Caco-2 (cell line): ENCODE measurements at regions not wholly inside any gene's neighbourhood (a gene's known extent, or its start where the extent isn't known, plus 50 kb on each side); places are given as distances from the start of the nearest gene placed in this dataset.

ENCODE experiments used
- BruUV-seq: library from RNA; stranded (reverse); fragments of 400-500 nt; replicated peaks from 2 replicates; lab custom pipeline; 2021; lab: Mats Ljungman, UMichigan
- CTCF ChIA-PET: fragments of 300-600 bp; sonication (Branson Sonifier 250); formaldehyde crosslinking; loops from one replicate; lab custom pipeline; 2022; ENCODE audit warnings: antibody characterized with exemption; lab: Charles Lee
- POLR2A ChIA-PET: fragments of 300-600 bp; sonication (Branson Sonifier 250); formaldehyde crosslinking; loops from one replicate; lab custom pipeline; 2022; ENCODE audit warnings: antibody characterized with exemption; lab: Charles Lee
- DNase-seq, 2 experiments: peaks; one replicate each; pipeline versions ENCODE4 v3.0.0 to v3.0.0-alpha.2; 2020 to 2022
- H3K27me3 ChIP-seq: replicated peaks from 2 replicates; pipeline ENCODE4 v1.6.0; 2011; ENCODE audit warnings: low read length; ENCODE audit not compliant: control insufficient read depth, insufficient read depth
- H3K36me3 ChIP-seq: 2 replicates; pipeline ENCODE4 v1.5.1; 2011; ENCODE audit warnings: low read length; ENCODE audit not compliant: control insufficient read depth, insufficient read depth
- H3K4me1 ChIP-seq: fragments of 250-450 bp; sonication (Bioruptor Pico); 2 replicates; pipeline ENCODE4 v1.5.1; 2020; ENCODE audit warnings: mild to moderate bottlenecking
- H3K4me3 ChIP-seq: 2 replicates; pipeline ENCODE4 v1.5.1; 2011; ENCODE audit warnings: low read depth, mild to moderate bottlenecking, control low read depth, low read length
- H3K9me3 ChIP-seq: fragments of 250-450 bp; sonication (Bioruptor Pico); 2 replicates; pipeline ENCODE4 v1.5.1; 2020; ENCODE audit warnings: mild to moderate bottlenecking, moderate library complexity
- H3K27ac Mint-ChIP-seq: one replicate; pipeline ENCODE4 v1.8.0; 2022; ENCODE audit warnings: mixed read lengths; ENCODE audit not compliant: unreplicated experiment
- H3K27me3 Mint-ChIP-seq: one replicate; pipeline ENCODE4 v1.8.0; 2022; ENCODE audit warnings: mixed read lengths; ENCODE audit not compliant: insufficient read depth, unreplicated experiment
- H3K36me3 Mint-ChIP-seq: one replicate; pipeline ENCODE4 v1.8.0; 2022; ENCODE audit warnings: mild to moderate bottlenecking, mixed read lengths; ENCODE audit not compliant: insufficient read depth, unreplicated experiment
- H3K4me1 Mint-ChIP-seq: one replicate; pipeline ENCODE4 v1.8.0; 2022; ENCODE audit warnings: low read depth, mixed read lengths; ENCODE audit not compliant: unreplicated experiment
- H3K4me3 Mint-ChIP-seq: one replicate; pipeline ENCODE4 v1.8.0; 2022; ENCODE audit warnings: mild to moderate bottlenecking, moderate library complexity, mixed read lengths; ENCODE audit not compliant: unreplicated experiment
- H3K9me3 Mint-ChIP-seq: one replicate; pipeline ENCODE4 v1.8.0; 2022; ENCODE audit warnings: mixed read lengths; ENCODE audit not compliant: unreplicated experiment
- intact Hi-C: fragments of 100-400 bp; cut with micrococcal nuclease; formaldehyde crosslinking; loops from one replicate; pipeline ENCODE4 v1.10.0; 2022; ENCODE audit not compliant: unreplicated experiment
- TF ChIP-seq, protein P1 (sequence below), 2 experiments: fragments of 200-600 bp in 1 of 2; IDR thresholded peaks; 1 replicate in 1 of 2; 2 replicates in 1 of 2; pipeline versions ENCODE4 v1.5.1 to v1.8.0; 2011 to 2022; ENCODE audit warnings: antibody characterized with exemption in 1 of 2, control low read depth in 1 of 2, inconsistent platforms in 1 of 2, low read depth in 1 of 2, low read length in 1 of 2, mild to moderate bottlenecking in 1 of 2, moderate library complexity in 1 of 2; ENCODE audit not compliant: insufficient read depth in 1 of 2, severe bottlenecking in 1 of 2, unreplicated experiment in 1 of 2

DNA sequence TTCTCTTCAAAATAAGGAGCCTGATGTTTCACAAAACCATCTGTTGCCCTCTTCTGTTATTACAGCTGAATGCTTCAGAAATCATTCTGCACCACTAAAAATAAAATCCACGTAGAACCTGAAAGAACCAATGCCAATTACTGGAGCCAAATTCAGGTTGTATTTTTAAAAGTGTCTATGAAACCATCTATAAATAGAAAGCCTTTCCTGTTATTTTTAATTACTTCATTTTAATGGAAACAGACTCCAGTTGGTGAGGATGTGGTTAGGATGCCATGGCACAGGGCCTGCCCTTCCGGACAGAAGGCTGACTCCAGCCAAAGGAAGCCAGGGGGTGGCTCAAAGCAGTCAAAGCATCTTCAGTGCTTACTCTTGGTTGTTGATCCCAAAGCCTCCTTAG lies 119.8 kb downstream of the TENT4A start:
- H3K9me3 ChIP-seq: no peaks in the 10 kb centered on the region
- Mint-ChIP-seq H3K4me1 (no peaks in the 10 kb centered on the region), H3K27me3 (peaks cover 6% of the 10 kb centered on the region), H3K9me3 (peaks cover 10% of the 10 kb centered on the region), H3K27ac (no peak overlapping the region), H3K4me3 (no peak overlapping the region), H3K36me3 (no peaks in the 10 kb centered on the region)
- H3K27me3 ChIP-seq: no peaks in the 10 kb centered on the region
- H3K4me3 ChIP-seq: no peak overlapping the region
- TF ChIP-seq, protein P1, sequence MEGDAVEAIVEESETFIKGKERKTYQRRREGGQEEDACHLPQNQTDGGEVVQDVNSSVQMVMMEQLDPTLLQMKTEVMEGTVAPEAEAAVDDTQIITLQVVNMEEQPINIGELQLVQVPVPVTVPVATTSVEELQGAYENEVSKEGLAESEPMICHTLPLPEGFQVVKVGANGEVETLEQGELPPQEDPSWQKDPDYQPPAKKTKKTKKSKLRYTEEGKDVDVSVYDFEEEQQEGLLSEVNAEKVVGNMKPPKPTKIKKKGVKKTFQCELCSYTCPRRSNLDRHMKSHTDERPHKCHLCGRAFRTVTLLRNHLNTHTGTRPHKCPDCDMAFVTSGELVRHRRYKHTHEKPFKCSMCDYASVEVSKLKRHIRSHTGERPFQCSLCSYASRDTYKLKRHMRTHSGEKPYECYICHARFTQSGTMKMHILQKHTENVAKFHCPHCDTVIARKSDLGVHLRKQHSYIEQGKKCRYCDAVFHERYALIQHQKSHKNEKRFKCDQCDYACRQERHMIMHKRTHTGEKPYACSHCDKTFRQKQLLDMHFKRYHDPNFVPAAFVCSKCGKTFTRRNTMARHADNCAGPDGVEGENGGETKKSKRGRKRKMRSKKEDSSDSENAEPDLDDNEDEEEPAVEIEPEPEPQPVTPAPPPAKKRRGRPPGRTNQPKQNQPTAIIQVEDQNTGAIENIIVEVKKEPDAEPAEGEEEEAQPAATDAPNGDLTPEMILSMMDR (IDR thresholded peaks at IDR 0.05; ENCODE audit: insufficient read depth in 1 of 2, low read depth in 1 of 2, low read length in 1 of 2, severe bottlenecking in 1 of 2, unreplicated experiment in 1 of 2): no peak
- intact Hi-C loops: no loop called here
- no TSS peak for BruUV-seq
- no peaks in the 10 kb centered on the region for H3K36me3 ChIP-seq
- no peaks in the 10 kb centered on the region for H3K4me1 ChIP-seq
- ChIA-PET CTCF (no interaction called here), POLR2A (no interaction called here)
- no peak for DNase-seq

DNA sequence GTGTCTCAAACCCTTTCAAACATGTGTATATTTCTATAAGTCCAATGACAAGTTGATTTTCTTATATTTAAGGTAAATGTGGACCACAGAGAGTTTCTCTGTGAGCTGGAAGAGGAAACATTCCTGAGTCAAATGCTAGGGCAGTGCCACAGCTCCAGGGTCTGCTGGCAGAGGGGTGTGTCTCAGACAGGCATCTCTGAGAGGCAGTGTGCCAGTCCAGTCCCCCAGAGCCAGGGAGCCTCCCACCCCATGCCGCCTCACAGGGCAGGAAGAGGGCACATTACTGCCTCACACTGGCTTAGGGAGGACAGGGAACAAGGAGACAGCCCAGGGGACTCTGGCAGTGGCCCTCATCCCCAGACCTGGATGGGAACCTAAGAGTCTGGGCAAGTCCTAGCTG lies 120.2 kb downstream of the TENT4A start:
- Histone ChIP-seq H3K4me1 (no peaks in the 10 kb centered on the region), H3K36me3 (no peaks in the 10 kb centered on the region), H3K4me3 (no peak overlapping the region), H3K9me3 (no peaks in the 10 kb centered on the region), H3K27me3 (no peaks in the 10 kb centered on the region)
- ChIA-PET POLR2A (no interaction called here), CTCF (no interaction called here)
- TF ChIP-seq, protein P1 (IDR thresholded peaks at IDR 0.05; ENCODE audit: insufficient read depth in 1 of 2, low read depth in 1 of 2, low read length in 1 of 2, severe bottlenecking in 1 of 2, unreplicated experiment in 1 of 2): no peak
- BruUV-seq: no TSS peak
- peaks cover 10% of the 10 kb centered on the region for H3K9me3 Mint-ChIP-seq
- no peak for DNase-seq
- H3K27me3 Mint-ChIP-seq: peaks cover 5% of the 10 kb centered on the region
- H3K4me1 Mint-ChIP-seq: no peaks in the 10 kb centered on the region
- no peaks in the 10 kb centered on the region for H3K36me3 Mint-ChIP-seq
- H3K4me3 Mint-ChIP-seq: no peak overlapping the region
- no peak overlapping the region for H3K27ac Mint-ChIP-seq
- intact Hi-C loops: no loop called here

DNA sequence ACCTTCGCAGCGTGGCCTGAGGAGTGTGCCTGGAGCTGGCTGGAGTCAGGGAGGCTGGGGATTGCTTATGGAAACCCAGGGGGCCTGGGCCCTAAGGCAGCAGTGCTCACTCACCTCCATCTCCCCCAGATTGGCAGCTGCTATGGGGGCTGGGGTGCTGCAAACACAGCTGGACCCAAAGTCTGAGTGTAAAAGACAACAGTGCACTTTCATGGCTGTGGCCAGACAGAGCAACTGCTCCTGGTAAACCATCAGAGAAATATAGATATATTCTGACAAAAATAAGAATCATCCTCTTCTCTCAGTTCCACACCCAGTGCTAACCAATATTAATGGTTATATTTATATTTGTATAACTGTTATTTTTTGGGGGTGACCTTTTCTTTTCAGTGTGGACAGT lies 123.9 kb downstream of the TENT4A start:
- Histone ChIP-seq H3K4me1 (no peaks in the 10 kb centered on the region), H3K36me3 (no peaks in the 10 kb centered on the region), H3K9me3 (no peaks in the 10 kb centered on the region), H3K4me3 (no peak overlapping the region), H3K27me3 (no peaks in the 10 kb centered on the region)
- no TSS peak for BruUV-seq
- Mint-ChIP-seq H3K9me3 (no peaks in the 10 kb centered on the region), H3K36me3 (no peaks in the 10 kb centered on the region), H3K4me3 (no peak overlapping the region), H3K27me3 (peaks cover 13% of the 10 kb centered on the region), H3K4me1 (no peaks in the 10 kb centered on the region), H3K27ac (no peak overlapping the region)
- ChIA-PET POLR2A (no interaction called here), CTCF (no interaction called here)
- intact Hi-C loops: no loop called here
- DNase-seq: no peak
- TF ChIP-seq, protein P1 (IDR thresholded peaks at IDR 0.05; ENCODE audit: insufficient read depth in 1 of 2, low read depth in 1 of 2, low read length in 1 of 2, severe bottlenecking in 1 of 2, unreplicated experiment in 1 of 2): no peak
